ENCODE measurements at regions not wholly inside any gene's neighbourhood (a gene's known extent, or its start where the extent isn't known, plus 50 kb on each side); places are given as distances from the start of the nearest gene placed in this dataset.

GRCh38 chr9:6133346-6134063, 82.1 kb upstream of the IL33 start:
- H3K27ac ChIP-seq (ENCODE audit: insufficient read depth, low read length, poor library complexity, severe bottlenecking) = no peak overlapping the region
- no peaks in the 10 kb centered on the region for H3K9me3 ChIP-seq (ENCODE audit: control insufficient read depth, low read length)
- DNase-seq = no peak
- H3K36me3 ChIP-seq (ENCODE audit: control insufficient read depth, insufficient read depth, low read length) = no peaks in the 10 kb centered on the region
- H3K4me3 ChIP-seq (ENCODE audit: insufficient read depth, low read depth, low read length, poor library complexity, severe bottlenecking) = no peak overlapping the region
- no peaks in the 10 kb centered on the region for H3K4me1 ChIP-seq (ENCODE audit: control insufficient read depth, insufficient read depth, low read length, poor library complexity, severe bottlenecking)
- no peaks in the 10 kb centered on the region for H3K27me3 ChIP-seq (replicated peaks; ENCODE audit: control insufficient read depth, insufficient read depth, low read length, poor library complexity, severe bottlenecking)

- no peak for DNase-seq
- H3K4me3 ChIP-seq (ENCODE audit: insufficient read depth, low read depth, low read length, poor library complexity, severe bottlenecking) = no peak overlapping the region
- no peaks in the 10 kb centered on the region for H3K9me3 ChIP-seq (ENCODE audit: control insufficient read depth, low read length)
- no peaks in the 10 kb centered on the region for H3K27me3 ChIP-seq (replicated peaks; ENCODE audit: control insufficient read depth, insufficient read depth, low read length, poor library complexity, severe bottlenecking)
- H3K36me3 ChIP-seq (ENCODE audit: control insufficient read depth, insufficient read depth, low read length) = no peaks in the 10 kb centered on the region
- H3K4me1 ChIP-seq (ENCODE audit: control insufficient read depth, insufficient read depth, low read length, poor library complexity, severe bottlenecking) = no peaks in the 10 kb centered on the region
- no peak overlapping the region for H3K27ac ChIP-seq (ENCODE audit: insufficient read depth, low read length, poor library complexity, severe bottlenecking)
Observed at GRCh38 chr9:6132650-6133049, 83.0 kb upstream of the IL33 start.

- Histone ChIP-seq H3K36me3 (ENCODE audit: control insufficient read depth, insufficient read depth, low read length) (no peaks in the 10 kb centered on the region), H3K4me1 (ENCODE audit: control insufficient read depth, insufficient read depth, low read length, poor library complexity, severe bottlenecking) (no peaks in the 10 kb centered on the region), H3K27me3 (replicated peaks; ENCODE audit: control insufficient read depth, insufficient read depth, low read length, poor library complexity, severe bottlenecking) (no peaks in the 10 kb centered on the region), H3K4me3 (ENCODE audit: insufficient read depth, low read depth, low read length, poor library complexity, severe bottlenecking) (no peak overlapping the region), H3K27ac (ENCODE audit: insufficient read depth, low read length, poor library complexity, severe bottlenecking) (no peak overlapping the region), H3K9me3 (ENCODE audit: control insufficient read depth, low read length) (no peaks in the 10 kb centered on the region)
- DNase-seq = no peak
Observed at GRCh38 chr9:6128030-6128429, 87.6 kb upstream of the IL33 start.

GRCh38 chr9:6126377-6126776, 89.2 kb upstream of the IL33 start:
- Histone ChIP-seq H3K27ac (ENCODE audit: insufficient read depth, low read length, poor library complexity, severe bottlenecking) (no peak overlapping the region), H3K4me1 (ENCODE audit: control insufficient read depth, insufficient read depth, low read length, poor library complexity, severe bottlenecking) (no peaks in the 10 kb centered on the region), H3K27me3 (replicated peaks; ENCODE audit: control insufficient read depth, insufficient read depth, low read length, poor library complexity, severe bottlenecking) (no peaks in the 10 kb centered on the region), H3K9me3 (ENCODE audit: control insufficient read depth, low read length) (no peaks in the 10 kb centered on the region), H3K4me3 (ENCODE audit: insufficient read depth, low read depth, low read length, poor library complexity, severe bottlenecking) (no peak overlapping the region), H3K36me3 (ENCODE audit: control insufficient read depth, insufficient read depth, low read length) (no peaks in the 10 kb centered on the region)
- no peak for DNase-seq

- H3K4me3 ChIP-seq (ENCODE audit: insufficient read depth, low read depth, low read length, poor library complexity, severe bottlenecking) = no peak overlapping the region
- no peak overlapping the region for H3K27ac ChIP-seq (ENCODE audit: insufficient read depth, low read length, poor library complexity, severe bottlenecking)
- no peaks in the 10 kb centered on the region for H3K36me3 ChIP-seq (ENCODE audit: control insufficient read depth, insufficient read depth, low read length)
- H3K9me3 ChIP-seq (ENCODE audit: control insufficient read depth, low read length) = no peaks in the 10 kb centered on the region
- H3K27me3 ChIP-seq (replicated peaks; ENCODE audit: control insufficient read depth, insufficient read depth, low read length, poor library complexity, severe bottlenecking) = no peaks in the 10 kb centered on the region
- no peaks in the 10 kb centered on the region for H3K4me1 ChIP-seq (ENCODE audit: control insufficient read depth, insufficient read depth, low read length, poor library complexity, severe bottlenecking)
- DNase-seq = no peak
Observed at GRCh38 chr9:6123416-6123815, 92.2 kb upstream of the IL33 start.

- Histone ChIP-seq H3K4me3 (ENCODE audit: insufficient read depth, low read depth, low read length, poor library complexity, severe bottlenecking) (no peak overlapping the region), H3K27me3 (replicated peaks; ENCODE audit: control insufficient read depth, insufficient read depth, low read length, poor library complexity, severe bottlenecking) (no peaks in the 10 kb centered on the region), H3K9me3 (ENCODE audit: control insufficient read depth, low read length) (no peaks in the 10 kb centered on the region), H3K27ac (ENCODE audit: insufficient read depth, low read length, poor library complexity, severe bottlenecking) (no peak overlapping the region), H3K36me3 (ENCODE audit: control insufficient read depth, insufficient read depth, low read length) (no peaks in the 10 kb centered on the region), H3K4me1 (ENCODE audit: control insufficient read depth, insufficient read depth, low read length, poor library complexity, severe bottlenecking) (no peaks in the 10 kb centered on the region)
- no peak for DNase-seq
Observed at GRCh38 chr9:6121707-6122106, 93.9 kb upstream of the IL33 start.

GRCh38 chr9:6114424-6114823, 99.0 kb upstream of the RANBP6 start:
- Histone ChIP-seq H3K9me3 (ENCODE audit: control insufficient read depth, low read length) (no peaks in the 10 kb centered on the region), H3K36me3 (ENCODE audit: control insufficient read depth, insufficient read depth, low read length) (no peaks in the 10 kb centered on the region), H3K27ac (ENCODE audit: insufficient read depth, low read length, poor library complexity, severe bottlenecking) (no peak overlapping the region), H3K4me1 (ENCODE audit: control insufficient read depth, insufficient read depth, low read length, poor library complexity, severe bottlenecking) (no peaks in the 10 kb centered on the region), H3K27me3 (replicated peaks; ENCODE audit: control insufficient read depth, insufficient read depth, low read length, poor library complexity, severe bottlenecking) (no peaks in the 10 kb centered on the region), H3K4me3 (ENCODE audit: insufficient read depth, low read depth, low read length, poor library complexity, severe bottlenecking) (no peak overlapping the region)
- no peak for DNase-seq

GRCh38 chr9:6113819-6114218, 98.4 kb upstream of the RANBP6 start:
- Histone ChIP-seq H3K36me3 (ENCODE audit: control insufficient read depth, insufficient read depth, low read length) (no peaks in the 10 kb centered on the region), H3K27me3 (replicated peaks; ENCODE audit: control insufficient read depth, insufficient read depth, low read length, poor library complexity, severe bottlenecking) (no peaks in the 10 kb centered on the region), H3K27ac (ENCODE audit: insufficient read depth, low read length, poor library complexity, severe bottlenecking) (no peak overlapping the region), H3K9me3 (ENCODE audit: control insufficient read depth, low read length) (no peaks in the 10 kb centered on the region), H3K4me3 (ENCODE audit: insufficient read depth, low read depth, low read length, poor library complexity, severe bottlenecking) (no peak overlapping the region), H3K4me1 (ENCODE audit: control insufficient read depth, insufficient read depth, low read length, poor library complexity, severe bottlenecking) (no peaks in the 10 kb centered on the region)
- no peak for DNase-seq

GRCh38 chr9:6113312-6113711, 97.9 kb upstream of the RANBP6 start:
- H3K36me3 ChIP-seq (ENCODE audit: control insufficient read depth, insufficient read depth, low read length) = no peaks in the 10 kb centered on the region
- no peaks in the 10 kb centered on the region for H3K4me1 ChIP-seq (ENCODE audit: control insufficient read depth, insufficient read depth, low read length, poor library complexity, severe bottlenecking)
- no peaks in the 10 kb centered on the region for H3K9me3 ChIP-seq (ENCODE audit: control insufficient read depth, low read length)
- no peak for DNase-seq
- no peak overlapping the region for H3K27ac ChIP-seq (ENCODE audit: insufficient read depth, low read length, poor library complexity, severe bottlenecking)
- no peak overlapping the region for H3K4me3 ChIP-seq (ENCODE audit: insufficient read depth, low read depth, low read length, poor library complexity, severe bottlenecking)
- no peaks in the 10 kb centered on the region for H3K27me3 ChIP-seq (replicated peaks; ENCODE audit: control insufficient read depth, insufficient read depth, low read length, poor library complexity, severe bottlenecking)

- H3K4me3 ChIP-seq (ENCODE audit: insufficient read depth, low read depth, low read length, poor library complexity, severe bottlenecking) = no peak overlapping the region
- H3K9me3 ChIP-seq (ENCODE audit: control insufficient read depth, low read length) = no peaks in the 10 kb centered on the region
- DNase-seq = no peak
- no peaks in the 10 kb centered on the region for H3K4me1 ChIP-seq (ENCODE audit: control insufficient read depth, insufficient read depth, low read length, poor library complexity, severe bottlenecking)
- H3K27ac ChIP-seq (ENCODE audit: insufficient read depth, low read length, poor library complexity, severe bottlenecking) = no peak overlapping the region
- H3K27me3 ChIP-seq (replicated peaks; ENCODE audit: control insufficient read depth, insufficient read depth, low read length, poor library complexity, severe bottlenecking) = no peaks in the 10 kb centered on the region
- no peaks in the 10 kb centered on the region for H3K36me3 ChIP-seq (ENCODE audit: control insufficient read depth, insufficient read depth, low read length)
Observed at GRCh38 chr9:6109986-6110385, 94.6 kb upstream of the RANBP6 start.
